Breast epithelium (tissue), 4 donors: ENCODE measurements at regions not wholly inside any gene's neighbourhood (a gene's known extent, or its start where the extent isn't known, plus 50 kb on each side); places are given as distances from the start of the nearest gene placed in this dataset.

Experiments used
- DNase-seq, 2 donors: peaks; one replicate each; pipeline ENCODE4 v3.0.0-alpha.2; 2019; ENCODE audit warnings: low spot score in 2 of 2
- H3K27ac ChIP-seq, 2 donors: fragments of 200-600 bp; sonication (generic) in 1 of 2; one replicate each; pipeline ENCODE4 v1.5.1; 2016 to 2019; ENCODE audit warnings: mild to moderate bottlenecking in 1 of 2
- H3K27me3 ChIP-seq, 2 donors: fragments of 200-600 bp; sonication (generic) in 1 of 2; one replicate each; pipeline versions ENCODE4 v1.5.1 to v1.6.0; 2017 to 2019; ENCODE audit warnings: control low read depth in 1 of 2, mild to moderate bottlenecking in 1 of 2
- H3K36me3 ChIP-seq: fragments of 200-600 bp; one replicate; pipeline ENCODE4 v1.5.1; 2019
- H3K4me1 ChIP-seq, 2 donors: fragments of 200-600 bp; sonication (generic); one replicate each; pipeline ENCODE4 v1.5.1; 2016 to 2019; ENCODE audit warnings: control low read depth in 1 of 2
- H3K4me3 ChIP-seq, 3 donors: fragments of 200-600 bp; sonication (generic); 1 replicate in 2 of 3; 2 replicates in 1 of 3; pipeline ENCODE4 v1.5.1; 2016 to 2019; ENCODE audit warnings: mild to moderate bottlenecking in 3 of 3, moderate library complexity in 2 of 3
- H3K9me3 ChIP-seq, 2 donors: fragments of 200-600 bp; sonication (generic) in 1 of 2; one replicate each; pipeline ENCODE4 v1.5.1; 2016 to 2019; ENCODE audit warnings: control low read depth in 1 of 2
- POLR2A ChIP-seq: fragments of 450-650 bp; IDR thresholded peaks from one replicate; pipeline ENCODE4 v1.6.1; 2016; ENCODE audit warnings: antibody characterized with exemption, mild to moderate bottlenecking, moderate library complexity
- POLR2AphosphoS5 ChIP-seq, 3 donors: sonication (generic); formaldehyde crosslinking; IDR thresholded peaks; one replicate each; pipeline ENCODE4 v1.6.1; 2017; ENCODE audit warnings: antibody characterized with exemption in 3 of 3
- intact Hi-C: fragments of 100-400 bp; cut with DNase I; formaldehyde crosslinking; loops from one replicate; pipeline ENCODE4 v1.15.1; 2023; ENCODE audit warnings: low total_unique reads
- TF ChIP-seq, protein P1 (sequence below), 3 donors: fragments of 450-650 bp; IDR thresholded peaks; one replicate each; pipeline ENCODE4 v1.5.1; 2016 to 2017; ENCODE audit warnings: antibody characterized with exemption in 3 of 3, mild to moderate bottlenecking in 3 of 3, moderate library complexity in 3 of 3

DNA sequence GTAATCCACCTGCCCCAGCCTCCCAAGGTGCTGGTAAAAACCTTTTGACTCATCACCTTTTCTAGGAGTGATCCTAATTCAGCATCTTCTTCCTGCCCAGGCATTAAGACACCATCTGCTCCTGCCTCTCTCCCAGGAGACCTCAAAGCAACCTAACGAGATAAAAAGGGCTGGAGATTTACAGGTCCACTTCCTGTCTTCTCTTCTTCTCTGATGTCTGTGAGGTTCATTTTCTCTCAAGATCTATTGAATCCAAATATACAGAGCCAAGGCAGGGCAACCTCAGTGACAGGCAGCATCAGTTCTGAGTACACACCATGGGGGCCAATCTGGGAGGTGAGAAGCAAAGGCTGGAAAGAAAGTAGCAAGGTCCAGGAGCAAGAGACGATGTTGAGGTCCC, 219.4 kb downstream of the SETD4 start:
- H3K27me3 ChIP-seq, result no peaks in the 10 kb centered on the region
- no peak for TF ChIP-seq POLR2AphosphoS5 (IDR thresholded peaks at IDR 0.05)
- TF ChIP-seq, protein P1, sequence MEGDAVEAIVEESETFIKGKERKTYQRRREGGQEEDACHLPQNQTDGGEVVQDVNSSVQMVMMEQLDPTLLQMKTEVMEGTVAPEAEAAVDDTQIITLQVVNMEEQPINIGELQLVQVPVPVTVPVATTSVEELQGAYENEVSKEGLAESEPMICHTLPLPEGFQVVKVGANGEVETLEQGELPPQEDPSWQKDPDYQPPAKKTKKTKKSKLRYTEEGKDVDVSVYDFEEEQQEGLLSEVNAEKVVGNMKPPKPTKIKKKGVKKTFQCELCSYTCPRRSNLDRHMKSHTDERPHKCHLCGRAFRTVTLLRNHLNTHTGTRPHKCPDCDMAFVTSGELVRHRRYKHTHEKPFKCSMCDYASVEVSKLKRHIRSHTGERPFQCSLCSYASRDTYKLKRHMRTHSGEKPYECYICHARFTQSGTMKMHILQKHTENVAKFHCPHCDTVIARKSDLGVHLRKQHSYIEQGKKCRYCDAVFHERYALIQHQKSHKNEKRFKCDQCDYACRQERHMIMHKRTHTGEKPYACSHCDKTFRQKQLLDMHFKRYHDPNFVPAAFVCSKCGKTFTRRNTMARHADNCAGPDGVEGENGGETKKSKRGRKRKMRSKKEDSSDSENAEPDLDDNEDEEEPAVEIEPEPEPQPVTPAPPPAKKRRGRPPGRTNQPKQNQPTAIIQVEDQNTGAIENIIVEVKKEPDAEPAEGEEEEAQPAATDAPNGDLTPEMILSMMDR (IDR thresholded peaks at IDR 0.05), result no peak
- TF ChIP-seq POLR2A, result no peak
- DNase-seq, result no peak
- intact Hi-C loops, result loop anchor here (10.0 kb wide), 1 partner anchor 1096 kb away; no protein-coding TSS in a partner anchor
- no peaks in the 10 kb centered on the region for H3K9me3 ChIP-seq
- H3K4me1 ChIP-seq, result peaks cover 0 to 6% of the 10 kb centered on the region in 2 donors
- H3K4me3 ChIP-seq, result no peak overlapping the region
- no peaks in the 10 kb centered on the region for H3K36me3 ChIP-seq
- H3K27ac ChIP-seq, result no peak overlapping the region

DNA sequence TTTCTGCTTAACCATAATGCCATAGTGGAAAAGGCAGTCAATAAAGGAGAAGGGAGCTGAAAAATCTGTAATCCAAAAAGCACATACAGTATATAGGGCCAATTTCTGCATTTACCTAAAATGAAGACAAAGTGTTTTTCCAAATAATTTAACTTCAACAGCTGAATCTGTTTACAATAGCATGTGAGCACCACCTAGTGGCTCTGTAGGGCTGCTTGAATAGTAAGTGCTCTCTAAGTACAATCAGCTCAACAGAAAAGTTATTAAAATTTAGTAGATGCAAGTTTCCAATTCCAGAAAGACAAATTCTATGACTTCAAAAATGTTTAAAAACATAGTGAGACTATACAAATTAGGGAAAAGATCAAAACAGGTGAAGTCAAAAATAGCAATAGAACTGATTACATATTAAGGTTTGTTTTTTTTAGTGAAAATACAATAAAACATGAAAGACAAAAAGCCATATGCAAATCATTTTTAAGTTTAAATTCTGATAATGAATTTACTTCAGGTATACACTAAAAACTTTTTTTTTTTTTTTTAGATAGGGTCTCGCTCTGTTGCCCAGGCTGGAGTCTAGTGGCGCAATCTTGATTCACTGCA, 220.0 kb downstream of the SETD4 start:
- no peak overlapping the region for H3K27ac ChIP-seq
- intact Hi-C loops, result loop anchor here (10.0 kb wide), 1 partner anchor 1095 kb away; no protein-coding TSS in a partner anchor
- no peak for TF ChIP-seq POLR2A
- TF ChIP-seq, protein P1 (IDR thresholded peaks at IDR 0.05), result peak; percentile 31 to 85 (median 73)
- peaks cover 0 to 6% of the 10 kb centered on the region in 2 donors for H3K4me1 ChIP-seq
- no peaks in the 10 kb centered on the region for H3K27me3 ChIP-seq
- no peaks in the 10 kb centered on the region for H3K9me3 ChIP-seq
- DNase-seq, result peak in 1 of 2 donors; percentile 51
- H3K36me3 ChIP-seq, result no peaks in the 10 kb centered on the region
- no peak overlapping the region for H3K4me3 ChIP-seq

DNA sequence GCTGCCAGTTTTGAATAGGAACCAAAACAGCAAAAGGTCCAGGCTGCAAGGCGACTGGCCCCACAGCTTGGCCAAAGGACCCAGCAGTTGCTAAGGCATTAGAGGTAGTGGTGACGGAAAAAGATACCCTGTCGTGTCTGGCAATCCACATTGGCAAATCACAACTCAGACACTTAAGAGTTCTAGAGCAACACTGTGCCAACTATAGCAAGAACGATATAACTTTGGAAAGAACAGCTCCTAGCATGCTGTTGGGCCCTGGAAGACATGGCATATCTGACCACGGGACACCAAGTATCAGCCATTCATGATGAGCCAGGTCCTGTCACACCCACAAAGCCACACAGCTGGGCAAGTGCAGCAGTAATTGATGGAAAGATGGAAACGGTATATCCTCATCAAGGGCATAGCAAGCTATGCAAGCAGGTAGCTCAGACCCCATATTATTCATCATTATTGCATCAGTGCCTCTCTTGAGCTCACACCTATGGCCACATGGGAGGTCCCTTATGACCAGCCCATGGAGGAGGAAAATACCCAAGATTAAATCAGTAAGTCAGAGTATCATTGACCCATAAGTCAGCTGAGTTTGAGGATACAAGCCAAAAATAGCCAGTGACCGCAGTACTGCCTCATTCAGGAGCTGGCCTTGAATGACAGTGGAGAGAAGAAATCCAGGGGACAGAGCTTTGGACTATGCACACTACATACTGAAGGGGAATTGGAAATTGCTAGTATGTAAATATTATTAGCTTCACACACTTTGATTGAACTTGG, 221.2 kb downstream of the SETD4 start:
- DNase-seq, result no peak
- Histone ChIP-seq H3K27me3 (no peaks in the 10 kb centered on the region), H3K4me1 (peaks cover 0 to 6% of the 10 kb centered on the region in 2 donors), H3K36me3 (no peaks in the 10 kb centered on the region), H3K9me3 (no peaks in the 10 kb centered on the region), H3K4me3 (no peak overlapping the region), H3K27ac (no peak overlapping the region)
- TF ChIP-seq POLR2A (no peak), POLR2AphosphoS5 (IDR thresholded peaks at IDR 0.05) (no peak)
- TF ChIP-seq, protein P1 (IDR thresholded peaks at IDR 0.05), result no peak
- intact Hi-C loops, result no loop called here

DNA sequence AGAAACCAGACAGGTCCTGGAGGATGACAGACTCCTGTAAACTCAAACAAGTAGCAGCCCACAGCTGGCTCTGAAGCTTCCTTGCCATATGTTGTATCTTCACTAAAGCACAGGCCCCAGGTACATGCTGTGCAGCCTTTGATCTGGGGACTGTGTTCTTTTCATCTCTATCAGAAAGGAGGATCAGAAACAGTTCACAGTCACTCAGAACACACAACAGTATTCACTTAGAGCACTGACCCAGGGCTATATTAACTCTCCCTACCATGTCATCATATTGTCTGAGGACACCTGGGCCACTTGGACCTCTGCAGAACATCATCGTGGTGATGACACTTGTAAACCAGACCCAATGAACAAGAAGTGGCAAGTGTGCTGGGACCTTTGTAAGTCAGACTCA, 222.0 kb downstream of the SETD4 start:
- TF ChIP-seq, protein P1 (IDR thresholded peaks at IDR 0.05), result no peak
- no peak for TF ChIP-seq POLR2A
- TF ChIP-seq POLR2AphosphoS5 (IDR thresholded peaks at IDR 0.05), result no peak
- H3K4me3 ChIP-seq, result no peak overlapping the region
- H3K36me3 ChIP-seq, result no peaks in the 10 kb centered on the region
- DNase-seq, result no peak
- no peaks in the 10 kb centered on the region for H3K27me3 ChIP-seq
- H3K27ac ChIP-seq, result no peak overlapping the region
- H3K9me3 ChIP-seq, result no peaks in the 10 kb centered on the region
- H3K4me1 ChIP-seq, result no peaks in the 10 kb centered on the region
- intact Hi-C loops, result no loop called here

DNA sequence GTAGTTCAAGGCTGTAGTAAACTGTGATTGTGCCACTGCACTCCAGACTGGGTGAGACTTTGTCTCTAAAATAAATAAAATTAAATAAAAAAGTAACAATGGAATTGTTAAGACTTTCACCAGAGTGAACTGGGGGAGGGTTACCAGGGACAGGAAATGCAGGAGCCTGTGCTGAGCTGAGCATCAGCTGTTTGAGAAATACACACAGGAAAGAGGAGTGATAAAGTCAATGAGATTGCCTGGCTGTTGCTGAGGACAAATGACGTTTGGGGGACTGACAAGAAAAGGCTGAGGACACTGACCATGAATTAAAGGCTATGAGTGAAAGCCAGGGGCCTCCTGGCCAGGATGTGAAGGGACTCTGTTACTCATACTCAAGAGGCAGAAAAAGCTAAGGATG, 226.3 kb downstream of the SETD4 start:
- intact Hi-C loops, result no loop called here
- TF ChIP-seq POLR2AphosphoS5 (IDR thresholded peaks at IDR 0.05), result no peak
- TF ChIP-seq, protein P1 (IDR thresholded peaks at IDR 0.05), result no peak
- TF ChIP-seq POLR2A, result no peak
- Histone ChIP-seq H3K4me3 (no peak overlapping the region), H3K4me1 (no peaks in the 10 kb centered on the region), H3K27me3 (no peaks in the 10 kb centered on the region), H3K9me3 (no peaks in the 10 kb centered on the region), H3K36me3 (no peaks in the 10 kb centered on the region), H3K27ac (no peak overlapping the region)
- DNase-seq, result no peak
